ENCODE measurements at regions not wholly inside any gene's neighbourhood (a gene's known extent, or its start where the extent isn't known, plus 50 kb on each side); places are given as distances from the start of the nearest gene placed in this dataset.

DNA sequence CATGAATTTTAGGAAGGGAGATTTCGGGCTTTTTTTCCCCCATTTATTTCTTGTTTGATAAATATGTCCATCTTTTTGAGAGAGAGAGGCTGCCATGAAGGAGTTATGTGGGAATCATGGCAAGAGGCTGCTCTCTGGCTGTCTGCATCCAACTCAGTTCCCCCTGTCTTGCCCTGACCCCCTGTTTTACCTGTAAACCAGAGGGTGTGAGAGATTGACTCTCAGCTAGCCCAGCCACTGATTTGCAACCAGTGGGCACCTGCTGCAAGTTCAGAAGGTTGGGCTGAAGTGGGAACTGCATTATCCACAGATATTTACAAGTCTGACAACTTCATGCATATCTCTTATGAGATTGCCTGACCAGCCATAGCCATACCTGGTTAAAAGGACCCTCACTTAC, 625.4 kb upstream of the FANCL start:
- TF ChIP-seq, protein P1, sequence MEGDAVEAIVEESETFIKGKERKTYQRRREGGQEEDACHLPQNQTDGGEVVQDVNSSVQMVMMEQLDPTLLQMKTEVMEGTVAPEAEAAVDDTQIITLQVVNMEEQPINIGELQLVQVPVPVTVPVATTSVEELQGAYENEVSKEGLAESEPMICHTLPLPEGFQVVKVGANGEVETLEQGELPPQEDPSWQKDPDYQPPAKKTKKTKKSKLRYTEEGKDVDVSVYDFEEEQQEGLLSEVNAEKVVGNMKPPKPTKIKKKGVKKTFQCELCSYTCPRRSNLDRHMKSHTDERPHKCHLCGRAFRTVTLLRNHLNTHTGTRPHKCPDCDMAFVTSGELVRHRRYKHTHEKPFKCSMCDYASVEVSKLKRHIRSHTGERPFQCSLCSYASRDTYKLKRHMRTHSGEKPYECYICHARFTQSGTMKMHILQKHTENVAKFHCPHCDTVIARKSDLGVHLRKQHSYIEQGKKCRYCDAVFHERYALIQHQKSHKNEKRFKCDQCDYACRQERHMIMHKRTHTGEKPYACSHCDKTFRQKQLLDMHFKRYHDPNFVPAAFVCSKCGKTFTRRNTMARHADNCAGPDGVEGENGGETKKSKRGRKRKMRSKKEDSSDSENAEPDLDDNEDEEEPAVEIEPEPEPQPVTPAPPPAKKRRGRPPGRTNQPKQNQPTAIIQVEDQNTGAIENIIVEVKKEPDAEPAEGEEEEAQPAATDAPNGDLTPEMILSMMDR (IDR thresholded peaks at IDR 0.05): no peak
- no peak for TF ChIP-seq POLR2A (IDR thresholded peaks at IDR 0.05)
- TF ChIP-seq POLR2AphosphoS5 (IDR thresholded peaks at IDR 0.05): no peak
